GM23248 (cell line): ENCODE measurements at regions not wholly inside any gene's neighbourhood (a gene's known extent, or its start where the extent isn't known, plus 50 kb on each side); places are given as distances from the start of the nearest gene placed in this dataset.

Source experiments
- DNase-seq: peaks from one replicate; pipeline ENCODE4 v3.0.0-alpha.2; 2015
- H2AFZ ChIP-seq: fragments of 200-600 bp; sonication (generic); 2 replicates; pipeline ENCODE4 v1.6.1; 2016; ENCODE audit warnings: antibody characterized with exemption
- H3F3A ChIP-seq: fragments of 200-600 bp; sonication (generic); 2 replicates; pipeline ENCODE4 v1.6.1; 2016; ENCODE audit warnings: mild to moderate bottlenecking, antibody characterized with exemption, mixed run types; ENCODE audit not compliant: insufficient read depth
- H3K27ac ChIP-seq: fragments of 200-600 bp; sonication (generic); 2 replicates; pipeline ENCODE4 v1.5.1; 2016; ENCODE audit warnings: mild to moderate bottlenecking
- H3K27me3 ChIP-seq: fragments of 200-600 bp; sonication (generic); replicated peaks from 2 replicates; pipeline ENCODE4 v1.6.1; 2016; ENCODE audit warnings: mild to moderate bottlenecking; ENCODE audit not compliant: insufficient read depth
- H3K36me3 ChIP-seq: fragments of 200-600 bp; sonication (generic); 2 replicates; pipeline ENCODE4 v1.6.1; 2016; ENCODE audit warnings: low read depth, mild to moderate bottlenecking
- H3K4me1 ChIP-seq: fragments of 200-600 bp; sonication (generic); 2 replicates; pipeline ENCODE4 v1.6.1; 2016; ENCODE audit warnings: mild to moderate bottlenecking; ENCODE audit not compliant: insufficient read depth
- H3K4me2 ChIP-seq: fragments of 200-600 bp; sonication (generic); one replicate; pipeline ENCODE4 v1.6.1; 2016; ENCODE audit warnings: mild to moderate bottlenecking; ENCODE audit not compliant: unreplicated experiment
- H3K4me3 ChIP-seq: fragments of 200-600 bp; sonication (generic); 2 replicates; pipeline ENCODE4 v1.5.1; 2016; ENCODE audit warnings: mild to moderate bottlenecking
- H3K79me2 ChIP-seq: fragments of 200-600 bp; sonication (generic); 2 replicates; pipeline ENCODE4 v1.6.1; 2016; ENCODE audit warnings: mild to moderate bottlenecking; ENCODE audit not compliant: insufficient read depth
- H3K9ac ChIP-seq: fragments of 200-600 bp; sonication (generic); 2 replicates; pipeline ENCODE4 v1.6.1; 2016; ENCODE audit warnings: mild to moderate bottlenecking
- H3K9me2 ChIP-seq: fragments of 200-600 bp; sonication (generic); 2 replicates; pipeline ENCODE4 v1.6.1; 2016; ENCODE audit warnings: mixed run types, mild to moderate bottlenecking, moderate library complexity; ENCODE audit not compliant: insufficient read depth
- H3K9me3 ChIP-seq: fragments of 200-600 bp; sonication (generic); one replicate; pipeline ENCODE4 v1.6.1; 2017; ENCODE audit warnings: low read depth
- H4K20me1 ChIP-seq: fragments of 200-600 bp; sonication (generic); 2 replicates; pipeline ENCODE4 v1.6.0; 2016; ENCODE audit not compliant: insufficient read depth
- EZH2 ChIP-seq: fragments of 200-600 bp; sonication (generic); IDR thresholded peaks from 2 replicates; pipeline ENCODE4 v1.6.1; 2018; ENCODE audit warnings: antibody characterized with exemption, mild to moderate bottlenecking; ENCODE audit not compliant: insufficient read depth, poor library complexity, severe bottlenecking
- EZH2phosphoT487 ChIP-seq: fragments of 200-600 bp; sonication (generic); IDR thresholded peaks from 2 replicates; pipeline ENCODE4 v1.6.1; 2018; ENCODE audit warnings: antibody characterized with exemption, moderate library complexity, mild to moderate bottlenecking, low read depth; ENCODE audit not compliant: insufficient read depth
- WGBS, 2 experiments: methylation state at CpG; one replicate each; pipeline ENCODE4 v1.1.6; 2015 to 2017; ENCODE audit warnings: low lambda C conversion rate in 2 of 2, low coverage in 1 of 2; ENCODE audit errors: missing lambda C conversion rate in 2 of 2; 5-methylcytosine and 5-hydroxymethylcytosine counted together
- in situ Hi-C: fragments of 300-500 bp; cut with MboI; formaldehyde crosslinking; loops from 2 replicates; pipeline ENCODE4 v1.15.0; 2020

GRCh38 chr4:22336822-22337221 lies 179.0 kb downstream of the ADGRA3 start:
- H3K36me3 ChIP-seq: no peaks in the 10 kb centered on the region
- H3K4me2 ChIP-seq: no peak overlapping the region
- no peak overlapping the region for H3K9ac ChIP-seq
- DNase-seq: no peak
- H3F3A ChIP-seq: no peaks in the 10 kb centered on the region
- no peaks in the 10 kb centered on the region for H3K79me2 ChIP-seq
- in situ Hi-C loops: no loop called here
- TF ChIP-seq EZH2 (no peak), EZH2phosphoT487 (no peak)
- H3K9me3 ChIP-seq: no peaks in the 10 kb centered on the region
- WGBS, 2 experiments: 95% methylated on average over 6 of the region's 6 CpGs
- no peak overlapping the region for H2AFZ ChIP-seq
- no peaks in the 10 kb centered on the region for H3K27me3 ChIP-seq
- H4K20me1 ChIP-seq: no peaks in the 10 kb centered on the region
- H3K4me1 ChIP-seq: no peaks in the 10 kb centered on the region
- no peaks in the 10 kb centered on the region for H3K9me2 ChIP-seq
- H3K27ac ChIP-seq: no peak overlapping the region
- no peak overlapping the region for H3K4me3 ChIP-seq

- H3K4me1 ChIP-seq: no peaks in the 10 kb centered on the region
- no peaks in the 10 kb centered on the region for H4K20me1 ChIP-seq
- H3K4me2 ChIP-seq: no peak overlapping the region
- no peaks in the 10 kb centered on the region for H3K9me3 ChIP-seq
- H3F3A ChIP-seq: no peaks in the 10 kb centered on the region
- no peak for TF ChIP-seq EZH2phosphoT487
- no peak for TF ChIP-seq EZH2
- no peaks in the 10 kb centered on the region for H3K79me2 ChIP-seq
- H3K27me3 ChIP-seq: no peaks in the 10 kb centered on the region
- H3K27ac ChIP-seq: no peak overlapping the region
- H3K9me2 ChIP-seq: no peaks in the 10 kb centered on the region
- DNase-seq: no peak
- H2AFZ ChIP-seq: no peak overlapping the region
- no peaks in the 10 kb centered on the region for H3K36me3 ChIP-seq
- 93 to 99% methylated on average over 2 of the region's 2 CpGs for WGBS, 2 experiments
- in situ Hi-C loops: no loop called here
- no peak overlapping the region for H3K9ac ChIP-seq
- H3K4me3 ChIP-seq: no peak overlapping the region
These were observed 181.7 kb downstream of the ADGRA3 start for GRCh38 chr4:22334155-22334554.

- H3K79me2 ChIP-seq: no peaks in the 10 kb centered on the region
- no peak overlapping the region for H2AFZ ChIP-seq
- H3K4me2 ChIP-seq: no peak overlapping the region
- H3K36me3 ChIP-seq: no peaks in the 10 kb centered on the region
- H3K27ac ChIP-seq: no peak overlapping the region
- in situ Hi-C loops: no loop called here
- H3K27me3 ChIP-seq: no peaks in the 10 kb centered on the region
- no peaks in the 10 kb centered on the region for H3K9me2 ChIP-seq
- H3K9me3 ChIP-seq: no peaks in the 10 kb centered on the region
- 76 to 89% methylated on average over 1 of the region's 1 CpG for WGBS, 2 experiments
- no peak overlapping the region for H3K4me3 ChIP-seq
- no peaks in the 10 kb centered on the region for H4K20me1 ChIP-seq
- no peak for TF ChIP-seq EZH2phosphoT487
- TF ChIP-seq EZH2: no peak
- no peaks in the 10 kb centered on the region for H3F3A ChIP-seq
- H3K9ac ChIP-seq: no peak overlapping the region
- H3K4me1 ChIP-seq: no peaks in the 10 kb centered on the region
- no peak for DNase-seq
These were observed 191.4 kb downstream of the ADGRA3 start for GRCh38 chr4:22324422-22324821.

- DNase-seq: no peak
- no peaks in the 10 kb centered on the region for H3K9me2 ChIP-seq
- no peak overlapping the region for H3K27ac ChIP-seq
- no peaks in the 10 kb centered on the region for H3K36me3 ChIP-seq
- H3K4me2 ChIP-seq: no peak overlapping the region
- no peaks in the 10 kb centered on the region for H3F3A ChIP-seq
- no peak overlapping the region for H3K9ac ChIP-seq
- H4K20me1 ChIP-seq: no peaks in the 10 kb centered on the region
- in situ Hi-C loops: no loop called here
- H3K27me3 ChIP-seq: no peaks in the 10 kb centered on the region
- no peak overlapping the region for H2AFZ ChIP-seq
- H3K79me2 ChIP-seq: no peaks in the 10 kb centered on the region
- no peak overlapping the region for H3K4me3 ChIP-seq
- H3K9me3 ChIP-seq: no peaks in the 10 kb centered on the region
- 73 to 75% methylated on average over 2 of the region's 2 CpGs for WGBS, 2 experiments
- TF ChIP-seq EZH2 (no peak), EZH2phosphoT487 (no peak)
- H3K4me1 ChIP-seq: no peaks in the 10 kb centered on the region
These were observed 192.2 kb downstream of the ADGRA3 start for GRCh38 chr4:22323691-22324090.

- Histone ChIP-seq H3K79me2 (no peaks in the 10 kb centered on the region), H4K20me1 (no peaks in the 10 kb centered on the region)
These were observed 192.9 kb downstream of the ADGRA3 start for GRCh38 chr4:22322996-22323395.

More at GRCh38 chr4:22322996-22323395, 192.9 kb downstream of the ADGRA3 start:
- no peak overlapping the region for H3K4me3 ChIP-seq
- TF ChIP-seq EZH2 (no peak), EZH2phosphoT487 (no peak)
- in situ Hi-C loops: no loop called here
- no peaks in the 10 kb centered on the region for H3F3A ChIP-seq
- H3K4me1 ChIP-seq: no peaks in the 10 kb centered on the region
- H3K4me2 ChIP-seq: no peak overlapping the region
- H3K9ac ChIP-seq: no peak overlapping the region
- H3K36me3 ChIP-seq: no peaks in the 10 kb centered on the region
- H3K27ac ChIP-seq: no peak overlapping the region
- H3K9me2 ChIP-seq: no peaks in the 10 kb centered on the region
- no peaks in the 10 kb centered on the region for H3K27me3 ChIP-seq
- DNase-seq: no peak
- WGBS, 2 experiments: 0% methylated on average over 1 of the region's 1 CpG
- no peaks in the 10 kb centered on the region for H3K9me3 ChIP-seq
- H2AFZ ChIP-seq: no peak overlapping the region
